Body of pancreas (tissue), 4 donors: ENCODE measurements at regions not wholly inside any gene's neighbourhood (a gene's known extent, or its start where the extent isn't known, plus 50 kb on each side); places are given as distances from the start of the nearest gene placed in this dataset.

Experiments used
- ATAC-seq: fragments of 150-250 bp; one replicate; pipeline ENCODE4 v1.9.1; 2016
- DNase-seq, 4 donors: peaks; one replicate each; pipeline ENCODE4 v3.0.0-alpha.2; 2019
- H3K27ac ChIP-seq, 4 donors: fragments of 200-600 bp; sonication (generic); 1 replicate in 3 of 4; 2 replicates in 1 of 4; pipeline versions ENCODE4 v1.5.1 to v1.6.1; 2016 to 2019; ENCODE audit warnings: mild to moderate bottlenecking in 1 of 4, mixed read lengths in 1 of 4, moderate library complexity in 1 of 4
- H3K27me3 ChIP-seq, 2 donors: fragments of 200-600 bp; sonication (generic); one replicate each; pipeline ENCODE4 v1.6.0; 2016; ENCODE audit warnings: mild to moderate bottlenecking in 1 of 2
- H3K36me3 ChIP-seq, 2 donors: fragments of 200-600 bp; sonication (generic); replicated peaks in 1 of 2; 2 replicates each; pipeline ENCODE4 v1.5.1; 2016; ENCODE audit warnings: low read depth in 2 of 2; ENCODE audit not compliant: insufficient read depth in 1 of 2
- H3K4me1 ChIP-seq: fragments of 200-600 bp; sonication (generic); one replicate; pipeline ENCODE4 v1.6.0; 2016
- H3K4me3 ChIP-seq, 2 donors: fragments of 200-600 bp; sonication (generic); 1 replicate in 1 of 2; 2 replicates in 1 of 2; pipeline ENCODE4 v1.5.1; 2016 to 2019
- H3K9me3 ChIP-seq, 3 donors: fragments of 200-600 bp; sonication (generic); 1 replicate in 2 of 3; 2 replicates in 1 of 3; pipeline ENCODE4 v1.5.1; 2016
- CTCF ChIP-seq, 7 experiments: fragments of 450-650 bp in 4 of 7; fragments of 200-600 bp in 3 of 7; sonication (generic) in 3 of 7; IDR thresholded peaks; one replicate each; pipeline ENCODE4 v1.5.1; 2016 to 2019; ENCODE audit warnings: antibody characterized with exemption in 7 of 7
- POLR2A ChIP-seq, 3 donors: fragments of 450-650 bp; IDR thresholded peaks; one replicate each; pipeline ENCODE4 v1.6.1; 2016; ENCODE audit warnings: antibody characterized with exemption in 3 of 3, mild to moderate bottlenecking in 2 of 3
- WGBS, 2 donors: methylation state at CpG; one replicate each; pipeline ENCODE4 v1.1.5; 2017; 5-methylcytosine and 5-hydroxymethylcytosine counted together
- intact Hi-C: fragments of 100-400 bp; cut with DNase I; formaldehyde crosslinking; loops from one replicate; pipeline ENCODE4 v1.15.1; 2023

GRCh38 chr13:107821492-107821891, 393.8 kb downstream of the LIG4 start:
- Histone ChIP-seq H3K4me1 (no peaks in the 10 kb centered on the region), H3K27me3 (no peaks in the 10 kb centered on the region), H3K9me3 (no peaks in the 10 kb centered on the region), H3K36me3 (no peaks in the 10 kb centered on the region), H3K4me3 (no peak overlapping the region), H3K27ac (no peak overlapping the region)
- intact Hi-C loops, result no loop called here
- TF ChIP-seq POLR2A (IDR thresholded peaks at IDR 0.05), result no peak
- no peak for TF ChIP-seq CTCF (IDR thresholded peaks at IDR 0.05)
- DNase-seq, result no peak
- whole genome bisulfite sequencing, 2 donors, result 84 to 87% methylated on average over 2 of the region's 2 CpGs
- no peak for ATAC-seq

GRCh38 chr13:107819071-107819470, 396.3 kb downstream of the LIG4 start:
- ATAC-seq, result no peak
- Histone ChIP-seq H3K4me3 (no peak overlapping the region), H3K27ac (no peak overlapping the region), H3K9me3 (no peaks in the 10 kb centered on the region), H3K36me3 (no peaks in the 10 kb centered on the region), H3K4me1 (no peaks in the 10 kb centered on the region), H3K27me3 (no peaks in the 10 kb centered on the region)
- TF ChIP-seq CTCF (IDR thresholded peaks at IDR 0.05) (no peak), POLR2A (IDR thresholded peaks at IDR 0.05) (no peak)
- WGBS, 2 donors, result 44 to 53% methylated on average over 2 of the region's 2 CpGs
- intact Hi-C loops, result no loop called here
- DNase-seq, result no peak

GRCh38 chr13:107817647-107818287, 397.6 kb downstream of the LIG4 start:
- no peaks in the 10 kb centered on the region for H3K9me3 ChIP-seq
- H3K27ac ChIP-seq, result no peak overlapping the region
- no peak overlapping the region for H3K4me3 ChIP-seq
- H3K27me3 ChIP-seq, result no peaks in the 10 kb centered on the region
- ATAC-seq (no peak), DNase-seq (no peak)
- intact Hi-C loops, result no loop called here
- TF ChIP-seq CTCF (IDR thresholded peaks at IDR 0.05), result no peak
- TF ChIP-seq POLR2A (IDR thresholded peaks at IDR 0.05), result no peak
- no peaks in the 10 kb centered on the region for H3K4me1 ChIP-seq
- H3K36me3 ChIP-seq, result no peaks in the 10 kb centered on the region
- 79 to 80% methylated on average over 6 of the region's 6 CpGs for WGBS, 2 donors

- TF ChIP-seq CTCF (IDR thresholded peaks at IDR 0.05) (no peak), POLR2A (IDR thresholded peaks at IDR 0.05) (no peak)
- Histone ChIP-seq H3K4me3 (no peak overlapping the region), H3K27me3 (no peaks in the 10 kb centered on the region), H3K4me1 (no peaks in the 10 kb centered on the region), H3K9me3 (no peaks in the 10 kb centered on the region), H3K27ac (no peak overlapping the region), H3K36me3 (no peaks in the 10 kb centered on the region)
- ATAC-seq (no peak), DNase-seq (no peak)
- intact Hi-C loops, result no loop called here
Observed at GRCh38 chr13:107812014-107812412, 403.3 kb downstream of the LIG4 start.

- no peak overlapping the region for H3K4me3 ChIP-seq
- H3K27ac ChIP-seq, result no peak overlapping the region
- WGBS, 2 donors, result 87 to 89% methylated on average over 2 of the region's 2 CpGs
- no peak for DNase-seq
- no peaks in the 10 kb centered on the region for H3K9me3 ChIP-seq
- TF ChIP-seq POLR2A (IDR thresholded peaks at IDR 0.05), result no peak
- TF ChIP-seq CTCF (IDR thresholded peaks at IDR 0.05), result no peak
- H3K36me3 ChIP-seq, result no peaks in the 10 kb centered on the region
- intact Hi-C loops, result no loop called here
- H3K27me3 ChIP-seq, result no peaks in the 10 kb centered on the region
- ATAC-seq, result no peak
- H3K4me1 ChIP-seq, result no peaks in the 10 kb centered on the region
Observed at GRCh38 chr13:107811233-107812013, 403.9 kb downstream of the LIG4 start.
